ENCODE measurements at regions not wholly inside any gene's neighbourhood (a gene's known extent, or its start where the extent isn't known, plus 50 kb on each side); places are given as distances from the start of the nearest gene placed in this dataset.

DNA sequence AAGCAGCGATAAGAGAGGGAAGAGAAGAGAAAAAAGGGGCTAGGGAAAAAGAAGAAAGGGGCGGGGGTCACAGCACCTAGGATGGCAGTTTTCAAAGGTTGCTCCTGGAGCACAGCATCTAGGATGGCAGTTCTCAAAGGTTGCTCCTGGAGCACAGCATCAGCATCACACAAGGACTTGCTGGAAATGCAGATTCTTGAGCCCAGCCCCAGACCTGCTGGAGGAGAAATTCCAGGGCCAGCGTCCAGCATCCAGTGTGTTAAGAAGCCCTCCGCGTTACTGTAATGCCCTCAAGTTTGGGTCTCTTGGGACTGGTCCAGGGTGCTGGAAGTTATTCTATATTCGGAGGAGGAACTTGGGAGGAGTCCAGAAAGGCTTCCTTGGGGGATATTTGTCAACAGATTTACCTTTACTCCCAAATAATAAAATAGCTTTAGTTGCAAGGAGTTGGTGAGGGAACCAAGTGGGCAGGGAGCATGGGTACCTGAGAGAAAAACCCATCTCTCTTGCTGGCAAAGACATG lies 519.4 kb downstream of the SHQ1 start:
- no peaks in the 10 kb centered on the region for H4K20me1 ChIP-seq (ENCODE audit: low read depth, low read length)
- no peaks in the 10 kb centered on the region for H3F3A ChIP-seq (ENCODE audit: insufficient read depth)
- no peaks in the 10 kb centered on the region for H3K79me2 ChIP-seq (ENCODE audit: insufficient read depth, low read length)
- no peak overlapping the region for H3K9ac ChIP-seq (ENCODE audit: low read length)
- H3K27ac ChIP-seq (ENCODE audit: low read depth, low read length): no peak overlapping the region
- no peak overlapping the region for H3K4me3 ChIP-seq (ENCODE audit: insufficient read depth, low read length, poor library complexity, severe bottlenecking)
- H3K9me2 ChIP-seq (replicated peaks; ENCODE audit: insufficient read depth, low read length): no peaks in the 10 kb centered on the region
- no peak overlapping the region for H2AFZ ChIP-seq (ENCODE audit: low read depth, low read length, severe bottlenecking)
- no peaks in the 10 kb centered on the region for H3K9me3 ChIP-seq (ENCODE audit: insufficient read depth, low read length)
- no peak overlapping the region for H3K4me2 ChIP-seq (ENCODE audit: low read depth, low read length, poor library complexity, severe bottlenecking)
- H3K27me3 ChIP-seq (ENCODE audit: low read length): no peaks in the 10 kb centered on the region
- no peaks in the 10 kb centered on the region for H3K36me3 ChIP-seq (ENCODE audit: low read length)
- TF ChIP-seq EZH2phosphoT487 (conservative IDR thresholded peaks at IDR 0.05; ENCODE audit: low read length): no peak
- TF ChIP-seq, protein P1, sequence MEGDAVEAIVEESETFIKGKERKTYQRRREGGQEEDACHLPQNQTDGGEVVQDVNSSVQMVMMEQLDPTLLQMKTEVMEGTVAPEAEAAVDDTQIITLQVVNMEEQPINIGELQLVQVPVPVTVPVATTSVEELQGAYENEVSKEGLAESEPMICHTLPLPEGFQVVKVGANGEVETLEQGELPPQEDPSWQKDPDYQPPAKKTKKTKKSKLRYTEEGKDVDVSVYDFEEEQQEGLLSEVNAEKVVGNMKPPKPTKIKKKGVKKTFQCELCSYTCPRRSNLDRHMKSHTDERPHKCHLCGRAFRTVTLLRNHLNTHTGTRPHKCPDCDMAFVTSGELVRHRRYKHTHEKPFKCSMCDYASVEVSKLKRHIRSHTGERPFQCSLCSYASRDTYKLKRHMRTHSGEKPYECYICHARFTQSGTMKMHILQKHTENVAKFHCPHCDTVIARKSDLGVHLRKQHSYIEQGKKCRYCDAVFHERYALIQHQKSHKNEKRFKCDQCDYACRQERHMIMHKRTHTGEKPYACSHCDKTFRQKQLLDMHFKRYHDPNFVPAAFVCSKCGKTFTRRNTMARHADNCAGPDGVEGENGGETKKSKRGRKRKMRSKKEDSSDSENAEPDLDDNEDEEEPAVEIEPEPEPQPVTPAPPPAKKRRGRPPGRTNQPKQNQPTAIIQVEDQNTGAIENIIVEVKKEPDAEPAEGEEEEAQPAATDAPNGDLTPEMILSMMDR (IDR thresholded peaks at IDR 0.05; ENCODE audit: insufficient read depth, low read length, poor library complexity, severe bottlenecking): no peak

DNA sequence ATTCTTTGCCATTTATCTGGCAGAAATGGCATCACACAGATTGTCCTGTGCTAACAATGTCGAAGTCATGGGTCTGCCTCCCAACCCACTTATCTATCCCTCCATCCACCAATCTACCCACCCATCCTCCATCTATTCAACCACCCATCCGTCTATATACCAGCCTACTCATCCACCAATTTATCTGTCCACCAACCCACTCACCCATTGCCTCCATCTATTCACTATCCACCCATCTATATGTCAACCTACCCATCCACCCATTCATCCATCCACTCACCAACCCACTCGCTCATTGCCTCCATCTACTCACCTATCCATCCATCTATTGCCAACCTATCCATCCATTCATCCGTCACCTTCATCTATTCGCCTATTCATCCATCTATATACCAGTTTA lies 521.2 kb downstream of the SHQ1 start:
- no peak for TF ChIP-seq EZH2phosphoT487 (conservative IDR thresholded peaks at IDR 0.05; ENCODE audit: low read length)
- TF ChIP-seq, protein P1 (IDR thresholded peaks at IDR 0.05; ENCODE audit: insufficient read depth, low read length, poor library complexity, severe bottlenecking): no peak
- H3F3A ChIP-seq (ENCODE audit: insufficient read depth): no peaks in the 10 kb centered on the region

DNA sequence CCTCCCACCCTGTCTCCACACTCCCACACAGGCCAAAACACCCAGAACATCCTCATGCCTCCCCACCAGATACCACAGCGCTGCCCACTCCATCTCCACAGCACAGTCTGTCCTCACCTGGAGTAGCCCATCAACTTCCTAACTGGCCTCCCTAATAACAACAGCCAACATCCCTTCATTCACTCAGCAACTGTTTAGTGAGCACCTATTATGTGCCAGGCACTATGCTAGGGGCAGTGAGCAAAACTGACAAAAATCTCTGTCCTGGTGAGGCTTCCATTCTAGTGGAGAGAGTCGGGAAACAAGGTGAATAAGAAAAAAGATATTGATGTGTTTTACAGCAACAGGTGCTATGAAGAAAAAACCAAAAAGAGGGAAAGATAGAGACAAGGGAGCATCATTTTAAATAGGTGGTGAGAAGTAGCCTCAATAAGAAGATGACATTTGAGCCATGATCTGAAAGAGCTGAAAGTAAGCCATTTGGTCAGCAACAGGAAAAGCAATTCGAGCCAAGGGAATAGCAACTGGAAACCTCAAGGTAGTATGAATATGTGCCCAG lies 523.9 kb downstream of the SHQ1 start:
- no peak overlapping the region for H2AFZ ChIP-seq (ENCODE audit: low read depth, low read length, severe bottlenecking)
- H3K4me3 ChIP-seq (ENCODE audit: insufficient read depth, low read length, poor library complexity, severe bottlenecking): no peak overlapping the region
- TF ChIP-seq, protein P1 (IDR thresholded peaks at IDR 0.05; ENCODE audit: insufficient read depth, low read length, poor library complexity, severe bottlenecking): no peak
- no peak for TF ChIP-seq EZH2phosphoT487 (conservative IDR thresholded peaks at IDR 0.05; ENCODE audit: low read length)
- no peak overlapping the region for H3K9ac ChIP-seq (ENCODE audit: low read length)
- H3K36me3 ChIP-seq (ENCODE audit: low read length): no peaks in the 10 kb centered on the region
- no peaks in the 10 kb centered on the region for H3F3A ChIP-seq (ENCODE audit: insufficient read depth)
- no peak overlapping the region for H3K27ac ChIP-seq (ENCODE audit: low read depth, low read length)
- H3K9me2 ChIP-seq (replicated peaks; ENCODE audit: insufficient read depth, low read length): no peaks in the 10 kb centered on the region
- no peak overlapping the region for H3K4me2 ChIP-seq (ENCODE audit: low read depth, low read length, poor library complexity, severe bottlenecking)
- H3K9me3 ChIP-seq (ENCODE audit: insufficient read depth, low read length): no peaks in the 10 kb centered on the region
- H4K20me1 ChIP-seq (ENCODE audit: low read depth, low read length): no peaks in the 10 kb centered on the region
- no peaks in the 10 kb centered on the region for H3K79me2 ChIP-seq (ENCODE audit: insufficient read depth, low read length)
- no peaks in the 10 kb centered on the region for H3K27me3 ChIP-seq (ENCODE audit: low read length)

More for the DNA sequence above, 521.2 kb downstream of the SHQ1 start:
- Histone ChIP-seq H3K9ac (ENCODE audit: low read length) (no peak overlapping the region), H3K27ac (ENCODE audit: low read depth, low read length) (no peak overlapping the region), H4K20me1 (ENCODE audit: low read depth, low read length) (no peaks in the 10 kb centered on the region), H2AFZ (ENCODE audit: low read depth, low read length, severe bottlenecking) (no peak overlapping the region), H3K27me3 (ENCODE audit: low read length) (no peaks in the 10 kb centered on the region), H3K4me3 (ENCODE audit: insufficient read depth, low read length, poor library complexity, severe bottlenecking) (no peak overlapping the region), H3K36me3 (ENCODE audit: low read length) (no peaks in the 10 kb centered on the region), H3K9me3 (ENCODE audit: insufficient read depth, low read length) (no peaks in the 10 kb centered on the region), H3K79me2 (ENCODE audit: insufficient read depth, low read length) (no peaks in the 10 kb centered on the region), H3K9me2 (replicated peaks; ENCODE audit: insufficient read depth, low read length) (no peaks in the 10 kb centered on the region), H3K4me2 (ENCODE audit: low read depth, low read length, poor library complexity, severe bottlenecking) (no peak overlapping the region)

Measured in SU-DHL-6 (cell line).